HG03442 (cell line): ENCODE measurements at regions not wholly inside any gene's neighbourhood (a gene's known extent, or its start where the extent isn't known, plus 50 kb on each side); places are given as distances from the start of the nearest gene placed in this dataset.
"Not testable (repeated sequence)": the region's sequence is repeated elsewhere in the genome, so short reads cannot be mapped to it uniquely, and the experiment has no call there.

Experiments
- ATAC-seq: cut with Tn5 transposase; IDR thresholded peaks from one replicate; pipeline ENCODE4 v1.9.1; 2021; ENCODE audit warnings: mild to moderate bottlenecking, moderate library complexity; ENCODE audit not compliant: unreplicated experiment

- no peak for ATAC-seq
Measured at GRCh38 chr2:175872721-175873120, 129.3 kb downstream of the LNPK start.

GRCh38 chr2:175872005-175872348, 130.1 kb downstream of the LNPK start:
- ATAC-seq: no peak

GRCh38 chr2:175871331-175872004, 130.6 kb downstream of the LNPK start:
- ATAC-seq: no peak

- ATAC-seq: no peak
Measured at GRCh38 chr2:175865716-175866115, 136.4 kb downstream of the LNPK start.

GRCh38 chr2:175864137-175864850, 137.8 kb downstream of the LNPK start:
- no peak for ATAC-seq

- ATAC-seq: no peak
Measured at GRCh38 chr2:175861958-175862357, 140.1 kb downstream of the LNPK start.

- no peak for ATAC-seq
Measured at GRCh38 chr2:175855794-175856453, 146.1 kb downstream of the LNPK start.

GRCh38 chr2:175855236-175855635, 146.8 kb downstream of the LNPK start:
- ATAC-seq: no peak

- ATAC-seq: no peak
Measured at GRCh38 chr2:175854665-175855064, 147.4 kb downstream of the LNPK start.

GRCh38 chr2:175854129-175854528, 147.9 kb downstream of the LNPK start:
- no peak for ATAC-seq

- ATAC-seq: no peak
Measured at GRCh38 chr2:175853616-175853890, 148.5 kb downstream of the LNPK start.

GRCh38 chr2:175852879-175853615, 149.0 kb downstream of the LNPK start:
- no peak for ATAC-seq

- ATAC-seq: no peak
Measured at GRCh38 chr2:175847128-175847527, 154.9 kb downstream of the LNPK start.

- ATAC-seq: no peak
Measured at GRCh38 chr2:175844169-175844568, 157.9 kb downstream of the LNPK start.

GRCh38 chr2:175843625-175844024, 158.4 kb downstream of the LNPK start:
- no peak for ATAC-seq

- no peak for ATAC-seq
Measured at GRCh38 chr2:175842996-175843395, 159.1 kb downstream of the LNPK start.

- not testable (repeated sequence) for ATAC-seq
Measured at GRCh38 chr2:175840765-175841164, 161.3 kb downstream of the LNPK start.

- no peak for ATAC-seq
Measured at GRCh38 chr2:175840256-175840655, 161.8 kb downstream of the LNPK start.

GRCh38 chr2:175838979-175839378, 163.1 kb downstream of the LNPK start:
- no peak for ATAC-seq

- no peak for ATAC-seq
Measured at GRCh38 chr2:175837046-175837445, 165.0 kb downstream of the LNPK start.

- no peak for ATAC-seq
Measured at GRCh38 chr2:175836361-175836760, 165.7 kb downstream of the LNPK start.

- no peak for ATAC-seq
Measured at GRCh38 chr2:175834477-175834876, 167.6 kb downstream of the LNPK start.
